ENCODE measurements at regions not wholly inside any gene's neighbourhood (a gene's known extent, or its start where the extent isn't known, plus 50 kb on each side); places are given as distances from the start of the nearest gene placed in this dataset.
"Not testable (repeated sequence)": the region's sequence is repeated elsewhere in the genome, so short reads cannot be mapped to it uniquely, and the experiment has no call there.

DNA sequence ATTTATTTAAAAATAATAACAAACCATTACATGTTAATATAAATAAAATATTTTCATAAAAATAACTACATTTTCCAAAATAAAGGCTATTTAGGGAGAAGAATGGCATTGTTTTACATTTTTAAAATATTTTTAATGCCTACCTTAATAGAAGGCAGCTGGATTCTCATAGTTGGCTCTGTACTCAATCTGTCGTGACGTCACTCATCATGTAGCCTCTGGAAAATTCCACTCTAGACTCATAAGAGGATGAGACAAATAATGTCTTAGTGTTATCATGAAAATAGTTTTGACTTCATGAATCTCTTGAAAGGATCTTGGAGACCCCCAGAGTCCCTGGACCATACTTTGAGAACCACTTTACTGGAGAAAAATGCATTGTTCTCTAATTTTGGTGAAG, 93.1 kb downstream of the NXNL2 start:
- no peak for DNase-seq (ENCODE audit: low spot score)
- no peaks in the 10 kb centered on the region for H3K9me3 ChIP-seq
- no peaks in the 10 kb centered on the region for H3K27me3 ChIP-seq
- H3K4me1 ChIP-seq: no peaks in the 10 kb centered on the region
- TF ChIP-seq, protein P1, sequence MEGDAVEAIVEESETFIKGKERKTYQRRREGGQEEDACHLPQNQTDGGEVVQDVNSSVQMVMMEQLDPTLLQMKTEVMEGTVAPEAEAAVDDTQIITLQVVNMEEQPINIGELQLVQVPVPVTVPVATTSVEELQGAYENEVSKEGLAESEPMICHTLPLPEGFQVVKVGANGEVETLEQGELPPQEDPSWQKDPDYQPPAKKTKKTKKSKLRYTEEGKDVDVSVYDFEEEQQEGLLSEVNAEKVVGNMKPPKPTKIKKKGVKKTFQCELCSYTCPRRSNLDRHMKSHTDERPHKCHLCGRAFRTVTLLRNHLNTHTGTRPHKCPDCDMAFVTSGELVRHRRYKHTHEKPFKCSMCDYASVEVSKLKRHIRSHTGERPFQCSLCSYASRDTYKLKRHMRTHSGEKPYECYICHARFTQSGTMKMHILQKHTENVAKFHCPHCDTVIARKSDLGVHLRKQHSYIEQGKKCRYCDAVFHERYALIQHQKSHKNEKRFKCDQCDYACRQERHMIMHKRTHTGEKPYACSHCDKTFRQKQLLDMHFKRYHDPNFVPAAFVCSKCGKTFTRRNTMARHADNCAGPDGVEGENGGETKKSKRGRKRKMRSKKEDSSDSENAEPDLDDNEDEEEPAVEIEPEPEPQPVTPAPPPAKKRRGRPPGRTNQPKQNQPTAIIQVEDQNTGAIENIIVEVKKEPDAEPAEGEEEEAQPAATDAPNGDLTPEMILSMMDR (IDR thresholded peaks at IDR 0.05): no peak
- H3K36me3 ChIP-seq: no peaks in the 10 kb centered on the region
- no peak overlapping the region for H3K27ac ChIP-seq
- no peak overlapping the region for H3K4me3 ChIP-seq

DNA sequence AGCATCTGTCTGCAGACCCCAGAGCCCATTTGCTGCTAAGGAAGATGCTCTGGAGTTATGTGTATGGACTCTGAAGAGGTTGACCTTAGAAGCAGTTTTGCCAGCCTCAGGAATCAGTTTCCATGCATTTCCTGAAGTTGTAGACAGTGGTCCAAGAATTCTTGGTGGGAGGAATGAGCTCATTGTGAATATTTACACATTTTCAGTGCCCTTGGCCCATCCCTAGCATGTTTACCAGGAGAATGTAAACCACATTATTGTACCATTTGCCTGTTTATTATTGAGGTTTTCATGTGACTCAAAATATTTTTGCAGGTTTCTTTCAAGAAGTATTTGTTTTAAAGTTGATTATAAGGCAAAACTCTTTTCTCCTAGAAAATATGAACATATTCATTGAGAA, 93.8 kb downstream of the NXNL2 start:
- Histone ChIP-seq H3K9me3 (peaks cover 0 to under 1% of the 10 kb centered on the region in 2 donors), H3K4me3 (no peak overlapping the region), H3K27me3 (no peaks in the 10 kb centered on the region), H3K36me3 (no peaks in the 10 kb centered on the region), H3K27ac (no peak overlapping the region), H3K4me1 (no peaks in the 10 kb centered on the region)
- no peak for DNase-seq (ENCODE audit: low spot score)
- TF ChIP-seq, protein P1 (IDR thresholded peaks at IDR 0.05): no peak

DNA sequence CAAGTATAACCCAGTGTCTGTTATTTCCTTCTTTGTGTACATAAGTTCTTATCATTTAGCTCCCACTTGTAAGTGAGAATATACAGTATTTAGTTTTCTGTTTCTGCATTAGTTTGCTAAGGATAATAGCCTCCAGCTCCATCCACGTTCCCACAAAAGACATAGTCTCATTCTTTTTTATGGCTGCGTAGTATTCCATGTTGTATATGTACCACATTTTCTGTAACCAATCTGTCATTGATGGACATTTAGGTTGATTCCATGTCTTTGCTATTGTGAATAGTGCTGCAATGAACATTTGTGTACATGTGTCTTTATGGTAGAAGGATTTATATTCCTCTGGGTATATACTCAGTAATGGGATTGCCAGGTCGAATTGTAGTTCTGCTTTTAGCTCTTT, 95.6 kb downstream of the NXNL2 start:
- not testable (repeated sequence) for H3K9me3 ChIP-seq; H3K4me3 ChIP-seq; H3K27me3 ChIP-seq; DNase-seq (ENCODE audit: low spot score); H3K27ac ChIP-seq; H3K36me3 ChIP-seq; H3K4me1 ChIP-seq

DNA sequence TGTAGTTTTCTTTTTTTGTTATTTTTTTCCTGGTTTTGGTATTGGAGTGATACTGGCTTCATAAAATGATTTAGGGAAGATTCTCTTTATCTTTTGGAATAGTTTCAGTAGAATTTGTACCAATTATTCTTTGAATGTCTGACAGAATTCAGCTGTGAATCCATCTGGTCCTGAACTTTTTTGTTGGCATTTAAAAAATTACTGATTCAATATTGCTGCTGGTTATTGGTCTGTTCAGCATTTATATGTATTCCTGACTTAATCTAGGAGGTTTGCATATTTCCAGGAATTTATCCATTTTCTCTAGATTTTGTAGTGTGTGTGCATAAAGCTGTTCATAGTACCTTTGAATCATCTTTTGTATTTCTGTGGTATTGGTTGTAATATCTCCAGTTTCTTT, 100.2 kb downstream of the NXNL2 start:
- DNase-seq (ENCODE audit: low spot score): no peak
- Histone ChIP-seq H3K27ac (no peak overlapping the region), H3K4me1 (no peaks in the 10 kb centered on the region), H3K9me3 (peaks cover 0 to 25% of the 10 kb centered on the region in 2 donors), H3K4me3 (no peak overlapping the region), H3K27me3 (no peaks in the 10 kb centered on the region), H3K36me3 (no peaks in the 10 kb centered on the region)
- TF ChIP-seq, protein P1 (IDR thresholded peaks at IDR 0.05): no peak

DNA sequence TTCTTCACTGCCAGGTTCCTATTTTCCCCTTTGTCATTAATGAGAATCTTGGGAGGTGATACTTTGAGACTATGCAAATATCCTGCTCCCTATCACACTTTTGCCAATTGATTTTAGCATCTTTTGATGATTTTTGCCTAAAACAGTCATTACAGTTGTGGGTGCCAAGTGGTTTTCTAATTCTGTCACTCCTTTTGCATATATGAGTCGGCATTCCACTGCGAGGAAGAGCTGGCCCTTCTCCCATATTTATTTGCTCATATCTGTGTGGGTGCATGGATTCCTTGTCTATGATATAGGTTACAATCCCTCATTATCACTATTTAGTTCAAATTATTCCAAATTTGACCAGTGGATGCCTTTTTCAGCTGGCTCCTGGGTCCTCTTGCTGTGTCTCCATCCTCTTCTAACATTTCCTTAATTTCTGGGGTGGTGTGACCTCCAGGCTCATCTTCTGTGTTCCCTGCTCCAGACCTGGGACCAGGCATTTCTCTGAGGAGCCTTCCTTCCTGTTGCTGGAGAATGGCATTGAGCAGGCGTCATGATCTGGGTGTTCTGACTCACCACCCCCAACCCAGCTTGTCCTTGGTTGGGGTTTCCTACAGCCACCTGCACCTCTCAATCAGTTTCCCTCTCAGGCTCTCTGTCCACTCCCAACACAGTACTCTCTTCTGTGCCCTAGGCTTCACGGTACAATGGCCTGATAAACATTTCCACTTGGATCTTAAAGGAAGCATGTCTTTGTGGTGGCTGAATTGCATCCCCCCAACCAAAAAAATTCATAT, 106.7 kb downstream of the NXNL2 start:
- TF ChIP-seq, protein P1 (IDR thresholded peaks at IDR 0.05): no peak
- H3K4me1 ChIP-seq: no peaks in the 10 kb centered on the region

DNA sequence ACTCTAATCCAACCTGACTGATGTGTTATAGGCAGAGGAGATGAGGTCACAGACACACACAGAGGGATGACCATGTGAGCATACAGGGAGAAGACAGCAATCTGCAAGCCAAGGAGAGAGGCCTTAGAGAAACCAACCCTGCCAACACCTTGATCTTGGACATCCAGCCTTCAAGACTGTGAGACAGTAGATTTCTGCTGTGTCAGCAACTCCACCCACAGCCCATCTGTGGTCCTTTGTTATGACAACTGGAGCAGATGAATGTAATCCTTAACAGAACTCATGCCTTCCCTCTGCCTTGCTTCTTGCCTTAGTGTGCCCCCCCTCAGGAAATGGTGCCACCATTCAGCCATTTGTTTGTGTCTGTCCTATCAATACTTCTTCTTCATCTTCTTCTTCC, 107.4 kb downstream of the NXNL2 start:
- Histone ChIP-seq H3K27ac (no peak overlapping the region), H3K4me1 (no peaks in the 10 kb centered on the region), H3K4me3 (no peak overlapping the region), H3K9me3 (peaks cover 0 to 10% of the 10 kb centered on the region in 2 donors), H3K36me3 (no peaks in the 10 kb centered on the region), H3K27me3 (no peaks in the 10 kb centered on the region)
- TF ChIP-seq, protein P1 (IDR thresholded peaks at IDR 0.05): no peak
- DNase-seq (ENCODE audit: low spot score): no peak

More for the DNA sequence above, 106.7 kb downstream of the NXNL2 start:
- no peak overlapping the region for H3K4me3 ChIP-seq
- H3K27ac ChIP-seq: no peak overlapping the region
- DNase-seq (ENCODE audit: low spot score): no peak
- H3K27me3 ChIP-seq: no peaks in the 10 kb centered on the region
- H3K36me3 ChIP-seq: no peaks in the 10 kb centered on the region
- H3K9me3 ChIP-seq: peaks cover 0 to 17% of the 10 kb centered on the region in 2 donors
